ENCODE measurements at regions not wholly inside any gene's neighbourhood (a gene's known extent, or its start where the extent isn't known, plus 50 kb on each side); places are given as distances from the start of the nearest gene placed in this dataset.

GRCh38 chr2:8380566-8380965, 301.3 kb upstream of the ID2 start (continued):
- TF ChIP-seq KAT7 (CRISPR knock-in tag; IDR thresholded peaks at IDR 0.05; ENCODE audit: borderline replicate concordance) (no peak), NCOA6 (IDR thresholded peaks at IDR 0.05) (no peak), MCM3 (IDR thresholded peaks at IDR 0.05) (no peak)

GRCh38 chr2:8382485-8382884, 299.4 kb upstream of the ID2 start:
- H4K20me1 ChIP-seq (replicated peaks; ENCODE audit: control insufficient read depth, insufficient read depth, low read length): no peaks in the 10 kb centered on the region
- H3K4me3 ChIP-seq: no peak overlapping the region
- WGBS (ENCODE audit: insufficient coverage, low coverage, missing lambda C conversion rate): 0% methylated on average over 4 of the region's 4 CpGs
- ChIA-PET POLR2A (interaction anchor here (0.6 kb wide), 1 partner anchor 214 kb away, joined by 4 read pairs; no protein-coding TSS in a partner anchor), CTCF (ENCODE audit: low intra/inter-chr PET ratio) (no interaction called here)
- H3K9ac ChIP-seq (ENCODE audit: insufficient read depth in 1 of 2, low read depth in 2 of 2, low read length in 2 of 2): peak overlapping the region in 1 of 2 experiments; percentile 35; a peak in 1 of 4 replicates
- no peaks in the 10 kb centered on the region for H3K9me1 ChIP-seq (ENCODE audit: control insufficient read depth, insufficient read depth, low read length)
- DNase-seq (ENCODE audit: extremely low read depth in 1 of 4, low spot score in 3 of 4): no peak
- H3K27me3 ChIP-seq (ENCODE audit: control insufficient read depth in 2 of 2, insufficient read depth in 2 of 2, low read length in 2 of 2): peaks cover 8 to 16% of the 10 kb centered on the region in 2 experiments; a peak in 3 of 5 replicates
- H3K27ac ChIP-seq (ENCODE audit: extremely low read depth, low read depth, low read length): no peak overlapping the region
- in situ Hi-C loops (cut with MboI) (no loop called here), intact Hi-C loops (cut with micrococcal nuclease) (no loop called here)
- no TSS peak for BruUV-seq (replicated peaks)
- H3K36me3 ChIP-seq (ENCODE audit: control insufficient read depth, insufficient read depth, low read length): no peaks in the 10 kb centered on the region
- no peaks in the 10 kb centered on the region for H3K79me2 ChIP-seq (ENCODE audit: control insufficient read depth, insufficient read depth, low read length)
- no peak overlapping the region for H2AFZ ChIP-seq (ENCODE audit: low read depth, low read length)
- no peaks in the 10 kb centered on the region for H3K4me1 ChIP-seq (replicated peaks in 1 of 2; ENCODE audit: control insufficient read depth in 2 of 2, insufficient read depth in 2 of 2, low read length in 2 of 2)
- FAIRE-seq: no peak
- no peaks in the 10 kb centered on the region for H3K9me3 ChIP-seq (replicated peaks; ENCODE audit: control insufficient read depth, insufficient read depth, low read depth, low read length)
- no peak for ATAC-seq
- H3K4me2 ChIP-seq (ENCODE audit: insufficient read depth, low read length): no peak overlapping the region
- TF ChIP-seq ZNF133 (CRISPR knock-in tag; IDR thresholded peaks at IDR 0.05): no peak
- TF ChIP-seq RBM39 (optimal IDR thresholded peaks at IDR 0.05; ENCODE audit: low read depth, low read length): no peak
- TF ChIP-seq RBFOX2 (IDR thresholded peaks at IDR 0.05; ENCODE audit: low read depth, low read length): no peak
- TF ChIP-seq NR0B1 (IDR thresholded peaks at IDR 0.05; ENCODE audit: partially characterized antibody): no peak
- TF ChIP-seq NR4A1 (CRISPR knock-in tag; IDR thresholded peaks at IDR 0.05): no peak
- TF ChIP-seq NR4A1 (tag; IDR thresholded peaks at IDR 0.05): no peak
- TF ChIP-seq ZNF696 (CRISPR knock-in tag; conservative IDR thresholded peaks at IDR 0.05): no peak
- TF ChIP-seq BCLAF1 (IDR thresholded peaks at IDR 0.05; ENCODE audit: borderline replicate concordance in 1 of 2, control insufficient read depth in 1 of 2, low read depth in 2 of 2, low read length in 1 of 2): no peak
- no peak for TF ChIP-seq MXI1 (IDR thresholded peaks at IDR 0.05; ENCODE audit: low read depth, low read length)
- no peak for TF ChIP-seq PRMT5 (CRISPR knock-in tag; IDR thresholded peaks at IDR 0.05)
- TF ChIP-seq PPARD (CRISPR knock-in tag; IDR thresholded peaks at IDR 0.05): no peak
- TF ChIP-seq ZNF512 (tag; IDR thresholded peaks at IDR 0.05): no peak
- TF ChIP-seq HNRNPL (IDR thresholded peaks at IDR 0.05; ENCODE audit: low read depth, low read length): no peak
- TF ChIP-seq HDAC6 (IDR thresholded peaks at IDR 0.05; ENCODE audit: low read depth, low read length): no peak

Measured in K562 (cell line).